HG02884 (cell line): ENCODE measurements at regions not wholly inside any gene's neighbourhood (a gene's known extent, or its start where the extent isn't known, plus 50 kb on each side); places are given as distances from the start of the nearest gene placed in this dataset.

Experiments used
- ATAC-seq: cut with Tn5 transposase; IDR thresholded peaks from one replicate; pipeline ENCODE4 v1.9.1; 2021; ENCODE audit warnings: mild to moderate bottlenecking, moderate library complexity; ENCODE audit not compliant: unreplicated experiment

DNA sequence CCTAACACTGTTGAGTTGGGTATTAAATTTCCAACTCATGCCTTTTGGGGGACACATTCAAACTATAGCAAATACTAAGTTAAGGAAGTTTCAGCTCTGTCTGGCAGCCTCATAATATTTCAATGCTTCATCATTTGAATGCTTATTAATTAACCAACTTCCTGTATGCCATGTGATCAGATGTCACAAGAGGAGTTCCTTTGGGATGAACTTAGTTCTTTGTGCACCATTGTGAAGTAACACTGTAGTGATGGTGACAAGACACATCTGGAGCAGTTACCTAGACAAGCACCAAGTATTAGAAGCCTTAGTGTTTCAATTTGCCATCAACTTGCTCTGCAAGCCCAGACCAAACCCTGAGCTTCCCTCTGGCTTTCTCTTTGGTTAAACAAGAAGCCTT lies 90.7 kb upstream of the IL12B start:
- ATAC-seq: no peak

DNA sequence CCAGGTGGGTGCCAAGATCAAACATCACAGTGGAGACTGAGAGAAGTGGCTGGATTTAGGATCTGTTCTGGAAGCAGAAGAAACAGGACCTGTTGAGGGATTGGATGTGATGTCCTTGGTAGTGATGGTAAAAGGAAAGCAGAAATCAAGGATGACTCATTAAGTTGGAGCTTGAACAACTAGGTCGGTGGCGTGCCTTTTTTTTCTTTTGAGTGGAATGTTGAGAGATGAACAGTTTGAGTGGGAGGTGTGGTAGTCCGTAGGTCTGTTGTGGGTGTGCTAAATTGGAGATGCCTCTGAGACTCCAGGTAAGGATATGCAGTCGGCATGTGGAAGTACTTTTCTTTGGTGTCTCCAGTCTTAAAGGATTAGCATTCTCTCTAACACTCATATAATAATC lies 92.1 kb upstream of the IL12B start:
- ATAC-seq: no peak

DNA sequence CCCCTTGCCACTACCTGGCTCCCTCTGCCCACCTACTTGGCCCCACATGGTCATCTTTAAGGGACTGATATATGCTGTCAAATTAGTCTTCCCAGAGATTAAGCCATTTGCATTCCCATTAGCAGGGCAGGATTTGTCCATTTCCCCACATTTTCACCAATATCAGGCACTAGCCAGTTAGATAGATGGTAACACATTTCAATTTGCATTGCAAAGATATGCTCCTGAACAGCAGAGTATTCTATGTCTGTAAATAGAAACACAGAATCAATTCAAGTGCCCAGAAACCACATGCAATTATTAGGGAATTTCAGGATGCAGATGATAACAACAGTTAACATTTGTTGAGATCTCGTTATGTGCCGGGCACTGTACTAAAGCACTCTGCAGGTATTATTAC lies 92.6 kb upstream of the IL12B start:
- ATAC-seq: no peak

GRCh38 chr5:159424123-159424522 lies 93.8 kb upstream of the IL12B start:
- ATAC-seq: no peak

- ATAC-seq: no peak
Observed at GRCh38 chr5:159426694-159427093, 96.4 kb upstream of the IL12B start.

- peak; percentile 75 for ATAC-seq
Observed at GRCh38 chr5:159427180-159428012, 97.1 kb upstream of the IL12B start.

DNA sequence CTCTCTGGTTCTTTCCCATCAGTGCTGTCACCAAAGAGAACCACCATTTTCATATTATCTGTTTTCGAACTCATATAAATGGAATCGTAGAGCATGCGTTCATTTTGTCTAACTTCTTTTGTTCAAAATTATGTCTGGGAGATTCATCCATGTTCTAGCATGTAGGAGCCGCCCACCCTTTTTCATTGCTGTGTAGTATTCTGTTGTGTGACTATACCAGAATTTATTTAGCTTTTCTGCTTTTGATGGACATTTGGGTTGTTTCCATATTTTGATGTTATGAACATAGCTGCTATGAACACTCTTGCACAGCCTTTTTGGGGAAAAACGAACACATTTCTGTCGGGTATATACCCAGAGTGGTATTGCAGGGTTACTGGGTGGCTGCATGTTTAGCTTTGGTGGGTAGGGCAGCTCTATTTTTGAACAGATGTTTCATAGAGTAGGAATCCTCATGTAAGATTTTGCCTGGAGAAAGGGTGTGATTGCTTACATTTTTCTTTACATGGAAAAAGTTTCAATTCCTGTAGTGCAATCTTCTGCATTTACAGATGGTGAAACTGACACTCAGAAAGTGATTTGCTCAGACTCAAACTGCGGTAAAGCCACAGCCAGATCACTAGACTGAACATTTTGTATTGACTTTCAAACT lies 100.2 kb upstream of the IL12B start:
- peak; percentile 30 for ATAC-seq

DNA sequence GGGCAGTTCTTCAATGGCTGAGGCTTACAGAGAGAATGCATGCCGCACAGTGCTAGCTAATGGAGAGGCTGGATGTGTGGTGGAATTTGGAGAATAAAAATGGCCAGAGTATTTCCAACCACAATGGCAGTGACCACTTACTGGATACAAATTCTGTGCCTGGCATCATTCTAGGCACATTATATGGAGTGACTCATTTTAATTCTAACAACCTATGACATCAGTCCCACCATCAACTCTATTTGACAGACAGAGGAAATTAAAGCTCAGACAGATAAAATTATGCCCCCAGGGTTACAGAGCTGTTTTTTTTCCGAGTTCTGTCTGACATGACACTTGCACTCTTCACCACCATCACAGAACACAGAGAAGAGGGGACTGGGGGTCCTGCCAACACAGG lies 105.6 kb upstream of the IL12B start:
- ATAC-seq: no peak

DNA sequence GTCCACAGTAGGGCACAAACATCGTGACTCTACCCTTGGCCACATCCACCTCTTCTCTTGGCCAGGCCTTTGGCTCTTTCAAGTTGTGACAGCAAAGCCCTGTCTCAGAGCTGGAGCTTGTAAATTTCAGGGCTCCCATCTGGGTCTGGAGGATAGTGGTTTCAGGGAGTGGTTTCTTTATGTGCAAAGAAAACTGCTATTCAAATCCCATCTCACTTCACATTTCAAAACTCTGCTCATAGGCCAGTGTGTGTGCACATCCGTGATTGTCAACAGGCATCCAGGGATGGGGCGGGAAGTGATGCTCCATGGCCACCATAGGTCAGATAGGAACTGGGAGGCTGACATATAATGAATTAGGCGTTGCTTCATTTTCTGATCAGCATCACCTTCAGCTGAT lies 107.8 kb upstream of the IL12B start:
- ATAC-seq: no peak

DNA sequence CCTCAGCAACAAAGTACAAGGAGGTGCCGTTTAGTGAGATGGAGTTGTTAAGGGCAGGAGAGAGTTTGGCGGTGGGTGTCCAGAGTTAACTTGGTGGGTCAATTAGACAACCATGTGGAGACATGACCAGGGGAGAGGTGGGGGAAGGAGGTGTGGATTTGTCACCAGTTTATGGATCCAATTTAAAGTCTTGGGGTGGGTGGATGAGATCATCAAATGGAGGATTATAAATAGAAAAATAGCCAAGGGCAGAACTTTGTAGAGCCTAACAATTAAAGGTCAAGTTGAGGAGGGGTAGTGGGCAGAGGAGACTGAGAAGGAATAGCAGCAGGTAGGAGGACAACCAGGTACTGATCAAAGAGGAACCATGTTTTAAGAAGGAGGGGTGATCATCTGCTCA lies 108.7 kb upstream of the IL12B start:
- no peak for ATAC-seq

DNA sequence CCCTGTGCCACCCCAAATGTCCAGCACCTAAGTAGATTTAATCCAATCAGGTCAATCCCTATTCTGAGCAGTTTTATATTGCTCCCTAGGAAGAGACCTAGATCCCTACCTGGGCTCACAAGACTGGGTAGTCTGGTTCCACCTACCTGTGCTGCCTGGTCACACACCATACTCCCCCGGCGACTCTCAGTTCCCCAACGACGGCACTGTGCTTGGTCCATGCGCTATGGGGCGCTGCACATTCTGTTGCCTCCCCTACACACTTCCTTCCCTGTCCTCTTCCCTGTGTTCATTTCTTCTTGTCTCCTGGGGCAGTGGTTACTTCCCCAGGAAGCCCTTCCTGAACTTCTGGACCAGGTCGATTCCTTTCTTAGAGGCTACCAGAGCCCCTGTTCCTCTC lies 109.9 kb upstream of the IL12B start:
- ATAC-seq: peak; percentile 80

DNA sequence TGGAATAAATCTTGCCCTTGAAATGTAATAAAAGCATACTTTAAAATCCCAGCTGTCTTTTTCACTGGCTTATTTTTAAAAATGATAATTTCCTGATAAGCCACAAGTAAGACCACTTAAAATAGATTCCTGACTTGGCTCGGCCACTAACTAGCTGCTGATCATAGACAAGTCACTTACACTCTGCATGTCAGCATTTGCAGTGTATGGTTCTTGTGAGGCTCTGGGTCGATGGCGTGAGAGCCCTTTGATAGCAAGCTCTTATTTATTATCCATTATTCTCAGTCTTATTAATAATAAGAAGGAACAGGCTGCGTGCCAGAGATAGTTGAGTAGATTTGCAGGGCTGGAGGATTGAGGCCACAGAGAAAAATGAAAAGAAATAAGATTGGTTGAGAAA lies 110.7 kb upstream of the IL12B start:
- ATAC-seq: no peak

- ATAC-seq: no peak
Observed at GRCh38 chr5:159441441-159441840, 111.2 kb upstream of the IL12B start.

DNA sequence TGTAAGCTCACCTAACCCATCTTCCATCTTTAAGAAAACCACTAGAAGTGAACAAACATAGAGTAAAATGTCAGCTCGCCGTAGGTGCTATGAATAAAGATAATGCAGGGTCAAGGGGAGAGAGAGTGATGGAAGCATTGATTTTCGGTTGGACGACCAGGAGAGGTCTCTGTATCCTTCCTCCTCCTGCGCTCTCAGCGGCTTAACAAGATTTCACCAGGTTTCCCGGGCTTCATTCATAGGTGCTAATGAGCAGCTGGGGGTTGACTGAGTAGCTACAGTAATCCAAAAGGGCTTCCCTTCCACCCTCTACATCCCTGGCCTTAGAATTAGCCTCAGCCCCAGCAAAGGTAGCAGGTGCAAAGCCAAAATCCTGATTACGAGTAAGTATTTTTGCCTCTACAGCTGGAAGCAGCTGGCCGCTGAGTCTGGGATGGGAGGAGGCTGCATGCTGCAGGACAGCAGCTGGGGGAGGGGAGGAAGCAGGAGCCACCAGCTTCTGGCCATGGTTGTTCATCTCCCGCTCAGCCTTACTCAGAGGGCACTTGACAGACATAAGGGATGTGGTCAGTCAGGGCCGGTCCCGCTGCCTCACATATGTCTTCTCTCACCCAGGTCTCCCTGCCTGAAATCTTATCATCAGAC lies 112.0 kb upstream of the IL12B start:
- ATAC-seq: no peak

GRCh38 chr5:159444441-159445082 lies 114.3 kb upstream of the IL12B start:
- ATAC-seq: peak; percentile 53

DNA sequence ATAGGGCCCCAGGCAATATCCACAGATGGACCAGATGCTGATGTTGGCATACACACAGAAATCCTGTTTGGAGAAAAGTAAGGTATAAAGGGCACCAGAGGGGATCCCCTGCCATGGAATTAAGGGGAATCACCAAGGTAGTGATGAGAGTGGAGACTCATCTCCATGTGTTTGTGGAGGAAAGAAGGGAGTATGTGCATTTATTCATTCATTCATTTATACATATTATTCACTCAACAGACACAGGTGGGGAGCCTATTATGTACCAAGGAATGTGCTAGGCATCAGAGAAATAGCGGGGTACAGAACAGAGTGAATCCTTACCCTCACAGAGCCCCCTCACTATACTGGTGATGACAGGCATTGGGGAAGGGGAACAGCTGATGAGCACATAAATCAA lies 116.8 kb upstream of the IL12B start:
- ATAC-seq: no peak

- ATAC-seq: no peak
Observed at GRCh38 chr5:159448841-159449407, 118.6 kb upstream of the IL12B start.

GRCh38 chr5:159449925-159450324 lies 119.6 kb upstream of the IL12B start:
- no peak for ATAC-seq

- ATAC-seq: no peak
Observed at GRCh38 chr5:159450417-159450816, 120.1 kb upstream of the IL12B start.

GRCh38 chr5:159451197-159452052 lies 121.1 kb upstream of the IL12B start:
- no peak for ATAC-seq
